HG02973 (cell line): ENCODE measurements at regions not wholly inside any gene's neighbourhood (a gene's known extent, or its start where the extent isn't known, plus 50 kb on each side); places are given as distances from the start of the nearest gene placed in this dataset.
A peak's percentile ranks its signal among the peaks of the same experiment; 100 is the strongest.
"Not testable (repeated sequence)": the region's sequence is repeated elsewhere in the genome, so short reads cannot be mapped to it uniquely, and the experiment has no call there.

Source experiments
- ATAC-seq: cut with Tn5 transposase; IDR thresholded peaks from one replicate; pipeline ENCODE4 v1.9.1; 2021; ENCODE audit warnings: moderate library complexity; ENCODE audit not compliant: unreplicated experiment

- ATAC-seq, result no peak
Observed at GRCh38 chr5:94027145-94027544, 285.7 kb upstream of the POU5F2 start.

GRCh38 chr5:94025788-94026473 lies 284.5 kb upstream of the POU5F2 start:
- no peak for ATAC-seq

GRCh38 chr5:94024620-94025019 lies 283.2 kb upstream of the POU5F2 start:
- no peak for ATAC-seq

- ATAC-seq, result no peak
Observed at GRCh38 chr5:94024101-94024500, 282.7 kb upstream of the POU5F2 start.

- ATAC-seq, result no peak
Observed at GRCh38 chr5:94021246-94021645, 279.8 kb upstream of the POU5F2 start.

- no peak for ATAC-seq
Observed at GRCh38 chr5:94017579-94017978, 276.2 kb upstream of the POU5F2 start.

GRCh38 chr5:94010814-94011213 lies 269.4 kb upstream of the POU5F2 start:
- no peak for ATAC-seq

GRCh38 chr5:94009161-94009560 lies 267.8 kb upstream of the POU5F2 start:
- ATAC-seq, result no peak

- ATAC-seq, result no peak
Observed at GRCh38 chr5:93998951-93999455, 257.6 kb upstream of the POU5F2 start.

- ATAC-seq, result no peak
Observed at GRCh38 chr5:93997562-93997961, 256.2 kb upstream of the POU5F2 start.

GRCh38 chr5:93995126-93995621 lies 253.8 kb upstream of the POU5F2 start:
- peak; percentile 66 for ATAC-seq

- no peak for ATAC-seq
Observed at GRCh38 chr5:93993161-93993560, 251.8 kb upstream of the POU5F2 start.

GRCh38 chr5:93990504-93991070 lies 249.2 kb upstream of the POU5F2 start:
- ATAC-seq, result no peak

- not testable (repeated sequence) for ATAC-seq
Observed at GRCh38 chr5:93985940-93986570, 244.7 kb upstream of the POU5F2 start.

- ATAC-seq, result no peak
Observed at GRCh38 chr5:93978222-93978621, 236.8 kb upstream of the POU5F2 start.

GRCh38 chr5:93967923-93968322 lies 226.5 kb upstream of the POU5F2 start:
- ATAC-seq, result no peak

- no peak for ATAC-seq
Observed at GRCh38 chr5:93964421-93964820, 223.0 kb upstream of the POU5F2 start.

- ATAC-seq, result no peak
Observed at GRCh38 chr5:93960042-93960441, 218.6 kb upstream of the POU5F2 start.

GRCh38 chr5:93956006-93956405 lies 214.6 kb upstream of the POU5F2 start:
- ATAC-seq, result no peak

GRCh38 chr5:93954421-93955069 lies 213.1 kb upstream of the POU5F2 start:
- no peak for ATAC-seq

- ATAC-seq, result no peak
Observed at GRCh38 chr5:93953442-93953841, 212.0 kb upstream of the POU5F2 start.

GRCh38 chr5:93941897-93942296 lies 200.5 kb upstream of the POU5F2 start:
- no peak for ATAC-seq
